ENCODE measurements at regions not wholly inside any gene's neighbourhood (a gene's known extent, or its start where the extent isn't known, plus 50 kb on each side); places are given as distances from the start of the nearest gene placed in this dataset.

DNA sequence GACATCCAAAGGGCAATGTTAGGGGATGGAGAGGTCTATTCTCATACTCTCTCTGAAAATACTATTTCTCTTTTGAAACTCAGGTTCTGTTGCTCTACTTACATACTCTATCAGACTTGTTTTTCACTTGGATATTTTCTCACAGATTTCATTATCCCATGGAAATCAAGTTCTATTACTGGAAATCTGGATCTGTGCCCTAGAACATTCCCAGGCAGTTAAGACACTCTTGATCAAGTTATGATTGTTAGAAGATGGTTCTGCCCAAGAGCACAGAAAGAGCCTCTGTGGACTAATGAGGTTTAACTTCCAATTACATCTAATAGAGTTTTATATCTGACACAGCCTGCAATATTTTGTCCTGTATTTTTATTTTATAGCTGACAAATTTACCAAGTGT, 591.0 kb upstream of the ATP2B1 start:
- Histone ChIP-seq H3K9me3 (no peaks in the 10 kb centered on the region), H3K27ac (no peak overlapping the region), H3K36me3 (no peaks in the 10 kb centered on the region), H3K4me1 (peaks cover 14 to 15% of the 10 kb centered on the region in 2 donors), H3K4me3 (replicated peaks in 1 of 3) (no peak overlapping the region), H3K27me3 (no peaks in the 10 kb centered on the region)
- no peak for DNase-seq
- TF ChIP-seq POLR2A (IDR thresholded peaks at IDR 0.05), result no peak
- TF ChIP-seq, protein P1, sequence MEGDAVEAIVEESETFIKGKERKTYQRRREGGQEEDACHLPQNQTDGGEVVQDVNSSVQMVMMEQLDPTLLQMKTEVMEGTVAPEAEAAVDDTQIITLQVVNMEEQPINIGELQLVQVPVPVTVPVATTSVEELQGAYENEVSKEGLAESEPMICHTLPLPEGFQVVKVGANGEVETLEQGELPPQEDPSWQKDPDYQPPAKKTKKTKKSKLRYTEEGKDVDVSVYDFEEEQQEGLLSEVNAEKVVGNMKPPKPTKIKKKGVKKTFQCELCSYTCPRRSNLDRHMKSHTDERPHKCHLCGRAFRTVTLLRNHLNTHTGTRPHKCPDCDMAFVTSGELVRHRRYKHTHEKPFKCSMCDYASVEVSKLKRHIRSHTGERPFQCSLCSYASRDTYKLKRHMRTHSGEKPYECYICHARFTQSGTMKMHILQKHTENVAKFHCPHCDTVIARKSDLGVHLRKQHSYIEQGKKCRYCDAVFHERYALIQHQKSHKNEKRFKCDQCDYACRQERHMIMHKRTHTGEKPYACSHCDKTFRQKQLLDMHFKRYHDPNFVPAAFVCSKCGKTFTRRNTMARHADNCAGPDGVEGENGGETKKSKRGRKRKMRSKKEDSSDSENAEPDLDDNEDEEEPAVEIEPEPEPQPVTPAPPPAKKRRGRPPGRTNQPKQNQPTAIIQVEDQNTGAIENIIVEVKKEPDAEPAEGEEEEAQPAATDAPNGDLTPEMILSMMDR (IDR thresholded peaks at IDR 0.05), result no peak
- intact Hi-C loops (cut with DNase I), result no loop called here

DNA sequence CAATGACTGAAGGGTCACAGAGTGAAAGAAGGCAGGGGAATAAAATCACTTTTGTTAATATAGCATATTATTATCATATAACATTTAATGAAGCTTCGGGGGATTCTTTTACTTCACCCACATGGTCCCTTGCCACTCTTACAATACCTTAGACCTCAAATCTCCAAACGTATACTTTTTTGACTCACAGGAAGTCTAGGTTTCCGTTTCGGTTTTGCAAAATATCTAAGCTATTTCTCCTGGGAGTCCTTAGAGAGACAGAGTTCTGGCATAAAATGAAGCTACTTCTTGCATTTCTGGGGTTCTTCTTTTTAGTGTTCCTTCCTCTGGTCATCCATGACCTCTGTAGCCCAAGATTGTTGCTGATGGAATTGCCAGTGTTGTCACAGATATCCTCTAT, 590.5 kb upstream of the ATP2B1 start:
- intact Hi-C loops (cut with DNase I), result no loop called here
- WGBS, 2 donors, result 59 to 71% methylated on average over 4 of the region's 4 CpGs
- H3K4me1 ChIP-seq, result peaks cover 14 to 15% of the 10 kb centered on the region in 2 donors
- H3K36me3 ChIP-seq, result no peaks in the 10 kb centered on the region
- no peak for DNase-seq
- H3K27me3 ChIP-seq, result no peaks in the 10 kb centered on the region
- TF ChIP-seq, protein P1 (IDR thresholded peaks at IDR 0.05), result no peak
- no peak for TF ChIP-seq POLR2A (IDR thresholded peaks at IDR 0.05)
- H3K27ac ChIP-seq, result no peak overlapping the region
- H3K9me3 ChIP-seq, result no peaks in the 10 kb centered on the region
- H3K4me3 ChIP-seq (replicated peaks in 1 of 3), result no peak overlapping the region

DNA sequence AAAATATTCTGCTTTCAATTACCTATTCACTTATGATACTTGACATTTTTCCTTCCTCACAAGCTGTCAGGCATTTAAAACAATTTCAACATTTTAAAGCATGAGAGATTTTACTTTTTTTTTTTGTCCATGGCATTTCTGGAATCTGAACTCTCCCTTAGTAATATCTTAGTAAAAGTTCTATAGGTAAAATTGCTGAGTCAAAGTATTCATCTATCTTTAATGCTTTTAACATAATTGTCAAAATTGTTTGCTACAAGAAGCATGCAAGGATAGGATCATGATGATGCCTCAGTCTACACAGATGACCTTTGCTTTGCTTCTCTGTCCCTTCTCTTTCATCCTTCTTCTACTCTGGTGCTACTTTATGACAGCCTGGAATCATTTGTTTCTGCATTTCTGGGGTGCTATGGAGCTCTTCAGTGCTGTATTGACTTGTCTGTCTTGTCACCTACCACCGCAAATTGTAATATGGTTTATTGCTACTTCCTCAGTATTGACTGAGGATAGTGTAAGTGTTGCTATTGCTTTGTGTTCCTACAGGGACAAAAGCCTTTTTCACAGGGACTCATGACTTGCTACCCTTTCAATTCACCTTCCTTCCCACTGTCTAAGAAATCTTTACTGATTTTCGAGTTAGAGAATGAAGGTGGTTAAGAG, 589.8 kb upstream of the ATP2B1 start:
- DNase-seq, result no peak
- Histone ChIP-seq H3K4me3 (replicated peaks in 1 of 3) (no peak overlapping the region), H3K9me3 (no peaks in the 10 kb centered on the region), H3K27me3 (no peaks in the 10 kb centered on the region), H3K36me3 (no peaks in the 10 kb centered on the region), H3K27ac (no peak overlapping the region), H3K4me1 (peaks cover 14 to 15% of the 10 kb centered on the region in 2 donors)
- TF ChIP-seq, protein P1 (IDR thresholded peaks at IDR 0.05), result no peak
- TF ChIP-seq POLR2A (IDR thresholded peaks at IDR 0.05), result no peak
- intact Hi-C loops (cut with DNase I), result no loop called here
- WGBS, 2 donors, result 78 to 88% methylated on average over 2 of the region's 2 CpGs

DNA sequence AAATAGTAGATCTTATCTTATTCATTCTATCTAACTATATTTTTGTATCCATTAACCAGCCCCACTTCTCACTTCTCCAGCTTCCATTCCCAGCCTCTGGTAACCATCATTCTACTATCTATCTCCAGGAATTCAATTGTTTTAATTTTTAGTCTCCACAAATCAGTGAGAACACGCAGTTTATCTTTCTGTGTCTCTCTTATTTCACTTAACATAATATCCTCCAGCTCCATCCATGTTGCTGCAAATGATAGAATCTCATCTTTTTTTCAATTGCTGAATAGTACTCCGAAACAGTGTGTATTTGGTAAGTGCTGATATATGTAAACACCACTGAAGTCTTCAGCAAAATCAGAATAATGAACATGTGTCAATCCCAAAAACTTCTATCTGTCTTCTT, 587.2 kb upstream of the ATP2B1 start:
- no peak for TF ChIP-seq POLR2A (IDR thresholded peaks at IDR 0.05)
- TF ChIP-seq, protein P1 (IDR thresholded peaks at IDR 0.05), result no peak
- 93 to 95% methylated on average over 2 of the region's 2 CpGs for WGBS, 2 donors

DNA sequence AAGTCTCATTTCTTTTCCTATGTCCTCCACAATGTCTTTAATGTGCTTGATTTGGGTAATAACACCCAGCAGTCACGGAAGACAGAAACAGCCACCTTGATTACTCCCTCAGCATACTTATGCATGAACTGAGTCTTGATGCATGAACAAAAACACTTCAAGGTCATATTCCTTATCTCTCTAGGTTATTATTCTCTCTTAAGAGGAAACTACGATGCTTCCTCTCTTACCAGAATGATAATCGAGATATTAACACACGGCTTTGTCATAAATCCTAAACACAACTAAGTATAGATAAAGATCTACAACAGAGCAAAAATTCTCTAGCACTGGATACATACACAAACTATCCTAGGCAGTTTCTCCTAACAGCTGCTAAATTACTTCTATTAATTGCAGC, 583.5 kb upstream of the ATP2B1 start:
- no peak for DNase-seq
- H3K9me3 ChIP-seq, result no peaks in the 10 kb centered on the region
- intact Hi-C loops (cut with DNase I), result no loop called here
- H3K4me3 ChIP-seq (replicated peaks in 1 of 3), result no peak overlapping the region
- no peaks in the 10 kb centered on the region for H3K27me3 ChIP-seq
- WGBS, 2 donors, result 43 to 65% methylated on average over 4 of the region's 4 CpGs
- TF ChIP-seq, protein P1 (IDR thresholded peaks at IDR 0.05), result no peak
- TF ChIP-seq POLR2A (IDR thresholded peaks at IDR 0.05), result no peak
- H3K27ac ChIP-seq, result no peak overlapping the region
- H3K36me3 ChIP-seq, result no peaks in the 10 kb centered on the region
- peaks cover 0 to 8% of the 10 kb centered on the region in 2 donors for H3K4me1 ChIP-seq

More for the DNA sequence above, 587.2 kb upstream of the ATP2B1 start:
- Histone ChIP-seq H3K27ac (no peak overlapping the region), H3K4me1 (peaks cover 15 to 22% of the 10 kb centered on the region in 2 donors), H3K27me3 (no peaks in the 10 kb centered on the region), H3K9me3 (no peaks in the 10 kb centered on the region), H3K36me3 (no peaks in the 10 kb centered on the region), H3K4me3 (replicated peaks in 1 of 3) (no peak overlapping the region)
- no peak for DNase-seq
- intact Hi-C loops (cut with DNase I), result no loop called here

Measured in thyroid gland (tissue), 4 donors.